GM12878 (cell line): ENCODE measurements at regions not wholly inside any gene's neighbourhood (a gene's known extent, or its start where the extent isn't known, plus 50 kb on each side); places are given as distances from the start of the nearest gene placed in this dataset.

Experiments
- ATAC-seq: fragments of 200-7000 bp; cut with Tn5 transposase; 3 replicates; pipeline ENCODE4 v1.9.1; 2020; ENCODE audit warnings: mild to moderate bottlenecking, moderate library complexity
- BruUV-seq: library from RNA; stranded (reverse); fragments of 400-500 nt; replicated peaks from 2 replicates; lab custom pipeline; 2021; lab: Mats Ljungman, UMichigan
- CTCF ChIA-PET: fragments of 300-600 bp; sonication (Branson Sonifier 250); formaldehyde crosslinking; extraction: SDS; loops from one replicate; lab custom pipeline; 2021; ENCODE audit warnings: inconsistent platforms; lab: Yijun Ruan, JAX
- POLR2A ChIA-PET: fragments of 350-600 bp; formaldehyde crosslinking; extraction: SDS; loops from one replicate; lab custom pipeline; 2021; ENCODE audit warnings: inconsistent platforms; lab: Charles Lee
- RAD21 ChIA-PET: fragments of 300-600 bp; sonication (Branson Sonifier 250); formaldehyde crosslinking; loops from one replicate; lab custom pipeline; 2023; ENCODE audit warnings: antibody characterized with exemption; ENCODE audit not compliant: unreplicated experiment; lab: Charles Lee
- SMC1A ChIA-PET: fragments of 300-600 bp; sonication (Branson Sonifier 250); formaldehyde crosslinking; loops from one replicate; lab custom pipeline; 2023; ENCODE audit not compliant: unreplicated experiment, uncharacterized antibody; lab: Charles Lee
- DNase-seq: peaks from one replicate; pipeline ENCODE4 v3.0.0-alpha.2; 2011; ENCODE audit warnings: low read depth, low spot score
- FAIRE-seq: peaks from 3 replicates; lab custom pipeline; 2011; peaks lifted over from hg19 to GRCh38; lab: Jason Lieb, UNC
- H2AFZ ChIP-seq: 2 replicates; pipeline ENCODE4 v1.6.0; 2011; ENCODE audit warnings: low read depth, low read length, control low read depth; ENCODE audit not compliant: control insufficient read depth
- H3K27ac ChIP-seq: 2 replicates; pipeline ENCODE4 v1.5.1; 2011; ENCODE audit warnings: control low read depth; ENCODE audit not compliant: control insufficient read depth, insufficient read depth
- H3K27me3 ChIP-seq, 2 experiments: replicated peaks in 1 of 2; 2 replicates each; pipeline versions ENCODE4 v1.6.0 to v1.6.1; 2011; ENCODE audit warnings: low read length in 1 of 2; ENCODE audit not compliant: control insufficient read depth in 2 of 2, insufficient read depth in 2 of 2
- H3K36me3 ChIP-seq, 2 experiments: 2 replicates each; pipeline ENCODE4 v1.5.1; 2011; ENCODE audit warnings: low read length in 1 of 2; ENCODE audit not compliant: control insufficient read depth in 2 of 2, insufficient read depth in 2 of 2
- H3K4me1 ChIP-seq: 2 replicates; pipeline ENCODE4 v1.6.1; 2011; ENCODE audit warnings: mild to moderate bottlenecking, low read length, moderate library complexity, mixed read lengths; ENCODE audit not compliant: control insufficient read depth, insufficient read depth
- H3K4me2 ChIP-seq: 2 replicates; pipeline ENCODE4 v1.6.0; 2011; ENCODE audit warnings: control low read depth; ENCODE audit not compliant: control insufficient read depth, insufficient read depth
- H3K4me3 ChIP-seq: fragments of 200-600 bp; sonication (generic); 2 replicates; pipeline ENCODE4 v1.5.1; 2016
- H3K79me2 ChIP-seq: 2 replicates; pipeline ENCODE4 v1.6.0; 2011; ENCODE audit warnings: low read length; ENCODE audit not compliant: control insufficient read depth, insufficient read depth
- H3K9ac ChIP-seq: 2 replicates; pipeline ENCODE4 v1.8.0; 2011; ENCODE audit warnings: low read length, control low read depth, mixed read lengths; ENCODE audit not compliant: control insufficient read depth, insufficient read depth
- H3K9me3 ChIP-seq: replicated peaks from 3 replicates; pipeline ENCODE4 v1.5.1; 2011; ENCODE audit warnings: mild to moderate bottlenecking, low read length; ENCODE audit not compliant: control insufficient read depth, insufficient read depth
- H4K20me1 ChIP-seq: 2 replicates; pipeline ENCODE4 v1.6.0; 2011; ENCODE audit not compliant: control insufficient read depth, insufficient read depth
- CEBPB ChIP-seq, 2 experiments: fragments of 150-350 bp in 1 of 2; IDR thresholded peaks; 2 replicates each; pipeline ENCODE4 v1.6.1; 2012 to 2014; ENCODE audit warnings: low read depth in 2 of 2, low read length in 2 of 2, borderline replicate concordance in 1 of 2, inconsistent platforms in 1 of 2
- DPF2 ChIP-seq: fragments of 450-650 bp; IDR thresholded peaks from 2 replicates; pipeline ENCODE4 v1.6.1; 2017; ENCODE audit warnings: mild to moderate bottlenecking
- FOS ChIP-seq: IDR thresholded peaks from 3 replicates; pipeline ENCODE4 v1.6.1; 2011; ENCODE audit warnings: borderline replicate concordance; ENCODE audit not compliant: insufficient read length; ENCODE audit errors: extremely low read depth
- PML ChIP-seq: IDR thresholded peaks from 2 replicates; pipeline ENCODE4 v1.6.1; 2012; ENCODE audit warnings: low read length, inconsistent platforms
- RAD21 ChIP-seq: IDR thresholded peaks from 2 replicates; pipeline ENCODE4 v1.6.1; 2011; ENCODE audit warnings: mild to moderate bottlenecking, low read depth, low read length, moderate library complexity; ENCODE audit not compliant: insufficient read depth
- YBX1 ChIP-seq: fragments of 450-650 bp; IDR thresholded peaks from 2 replicates; pipeline ENCODE4 v1.6.1; 2016; ENCODE audit warnings: antibody characterized with exemption
- YY1 ChIP-seq: IDR thresholded peaks from 2 replicates; pipeline ENCODE4 v1.6.1; 2011; ENCODE audit warnings: low read depth, mild to moderate bottlenecking, low read length
- WGBS: methylation state at CpG from one replicate; pipeline ENCODE4 v1.1.6; 2016; ENCODE audit warnings: low lambda C conversion rate; ENCODE audit not compliant: insufficient replicate concordance, insufficient coverage; ENCODE audit errors: missing lambda C conversion rate; 5-methylcytosine and 5-hydroxymethylcytosine counted together
- in situ Hi-C: fragments of 300-500 bp; cut with MboI; formaldehyde crosslinking; loops from 9 replicates; pipeline ENCODE4 v1.14.3; 2018; ENCODE audit warnings: mixed read lengths
- intact Hi-C: fragments of 100-400 bp; cut with micrococcal nuclease; formaldehyde crosslinking; loops from one replicate; pipeline ENCODE4 v1.14.2; 2022; ENCODE audit not compliant: unreplicated experiment
- TF ChIP-seq, protein P1 (sequence below): IDR thresholded peaks from 2 replicates; pipeline ENCODE4 v1.6.1; 2011; ENCODE audit warnings: low read depth, low read length, improper control_type of control experiment, borderline replicate concordance

DNA sequence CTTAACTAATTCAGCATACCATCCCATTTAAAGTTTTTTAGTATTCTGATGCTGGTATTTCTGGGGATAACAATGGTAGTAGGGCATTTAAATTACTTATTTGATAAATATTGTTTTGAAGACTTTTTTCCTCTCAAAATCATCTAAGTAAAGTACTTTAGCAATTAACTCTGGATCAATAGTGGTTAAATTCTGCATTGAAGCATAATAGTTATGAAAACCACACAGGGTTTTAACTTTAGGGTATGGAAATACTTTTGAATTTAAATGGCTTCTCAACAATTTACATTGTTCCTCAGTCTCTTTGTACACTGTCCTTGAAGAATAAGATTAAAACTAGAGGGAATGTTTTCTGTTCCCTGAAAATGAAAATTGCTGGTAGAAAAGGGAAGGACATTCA lies 202.6 kb upstream of the STEAP4 start:
- Histone ChIP-seq H3K27ac (no peak overlapping the region), H3K9ac (no peak overlapping the region), H3K36me3 (no peaks in the 10 kb centered on the region), H4K20me1 (no peaks in the 10 kb centered on the region), H3K79me2 (no peaks in the 10 kb centered on the region), H3K27me3 (no peaks in the 10 kb centered on the region), H2AFZ (no peak overlapping the region), H3K4me1 (no peaks in the 10 kb centered on the region), H3K4me2 (no peak overlapping the region), H3K9me3 (no peaks in the 10 kb centered on the region), H3K4me3 (no peak overlapping the region)
- ChIA-PET CTCF (no interaction called here), RAD21 (no interaction called here), SMC1A (no interaction called here), POLR2A (no interaction called here)
- intact Hi-C loops (no loop called here), in situ Hi-C loops (no loop called here)
- DNase-seq (no peak), FAIRE-seq (no peak), ATAC-seq (no peak)
- no TSS peak for BruUV-seq
- no peak for TF ChIP-seq RAD21
- TF ChIP-seq, protein P1, sequence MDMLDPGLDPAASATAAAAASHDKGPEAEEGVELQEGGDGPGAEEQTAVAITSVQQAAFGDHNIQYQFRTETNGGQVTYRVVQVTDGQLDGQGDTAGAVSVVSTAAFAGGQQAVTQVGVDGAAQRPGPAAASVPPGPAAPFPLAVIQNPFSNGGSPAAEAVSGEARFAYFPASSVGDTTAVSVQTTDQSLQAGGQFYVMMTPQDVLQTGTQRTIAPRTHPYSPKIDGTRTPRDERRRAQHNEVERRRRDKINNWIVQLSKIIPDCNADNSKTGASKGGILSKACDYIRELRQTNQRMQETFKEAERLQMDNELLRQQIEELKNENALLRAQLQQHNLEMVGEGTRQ, result no peak
- TF ChIP-seq YY1, result no peak
- no peak for TF ChIP-seq PML
- no peak for TF ChIP-seq CEBPB (IDR thresholded peaks at IDR 0.05; ENCODE audit: borderline replicate concordance in 1 of 2, low read depth in 2 of 2, low read length in 2 of 2)
- no peak for TF ChIP-seq FOS

DNA sequence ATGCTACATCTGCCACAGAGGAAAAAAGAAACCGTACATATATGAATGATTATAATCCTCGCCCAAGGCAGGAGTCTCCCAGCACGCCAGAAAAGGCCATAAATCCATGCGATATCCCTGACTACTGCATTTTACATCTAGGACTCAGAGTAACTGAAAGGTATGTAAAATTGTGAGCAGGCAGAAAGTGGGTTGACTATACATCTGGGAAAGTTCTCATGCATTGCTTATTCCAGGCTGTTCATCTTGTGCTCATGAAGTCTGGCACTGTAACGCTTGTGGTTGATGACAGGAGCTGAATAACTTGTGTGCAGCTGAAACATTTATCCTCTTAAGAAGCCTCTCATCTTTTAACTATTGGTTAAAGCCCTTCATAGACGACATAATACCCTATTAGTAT lies 193.4 kb upstream of the STEAP4 start:
- intact Hi-C loops, result no loop called here
- no peaks in the 10 kb centered on the region for H4K20me1 ChIP-seq
- H3K4me2 ChIP-seq, result no peak overlapping the region
- H3K9ac ChIP-seq, result no peak overlapping the region
- H2AFZ ChIP-seq, result no peak overlapping the region
- no peaks in the 10 kb centered on the region for H3K79me2 ChIP-seq
- no peaks in the 10 kb centered on the region for H3K27me3 ChIP-seq
- BruUV-seq, result no TSS peak
- ChIA-PET POLR2A (no interaction called here), RAD21 (no interaction called here), CTCF (interaction anchor here (0.5 to 1.0 kb wide), 2 partner anchors 9 to 1511 kb away, joined by 3 to 4 read pairs; no protein-coding TSS in a partner anchor), SMC1A (no interaction called here)
- H3K27ac ChIP-seq, result no peak overlapping the region
- H3K9me3 ChIP-seq, result no peaks in the 10 kb centered on the region
- no peak overlapping the region for H3K4me3 ChIP-seq
- no peaks in the 10 kb centered on the region for H3K4me1 ChIP-seq
- ATAC-seq, result no peak
- in situ Hi-C loops, result no loop called here
- H3K36me3 ChIP-seq, result no peaks in the 10 kb centered on the region
- FAIRE-seq, result no peak
- no peak for DNase-seq
- TF ChIP-seq DPF2 (no peak), YY1 (no peak), YBX1 (no peak)
- WGBS, result 49% methylated on average over 6 of the region's 6 CpGs
